T47D (cell line): ENCODE measurements at regions not wholly inside any gene's neighbourhood (a gene's known extent, or its start where the extent isn't known, plus 50 kb on each side); places are given as distances from the start of the nearest gene placed in this dataset.

ENCODE experiments used
- DNase-seq, 2 experiments: peaks; one replicate each; pipeline versions ENCODE4 v3.0.0 to v3.0.0-alpha.2; 2011 to 2012; ENCODE audit warnings: low read depth in 1 of 2, low spot score in 1 of 2
- JUND ChIP-seq: IDR thresholded peaks from 2 replicates; pipeline ENCODE4 v1.6.1; 2012; ENCODE audit warnings: low read depth
- in situ Hi-C: cut with HindIII; loops from 2 replicates; pipeline ENCODE4 v1.10.0; 2016; ENCODE audit warnings: low sequenced_read_pairs, low pct_unique_long_range_greater_than_20kb

DNA sequence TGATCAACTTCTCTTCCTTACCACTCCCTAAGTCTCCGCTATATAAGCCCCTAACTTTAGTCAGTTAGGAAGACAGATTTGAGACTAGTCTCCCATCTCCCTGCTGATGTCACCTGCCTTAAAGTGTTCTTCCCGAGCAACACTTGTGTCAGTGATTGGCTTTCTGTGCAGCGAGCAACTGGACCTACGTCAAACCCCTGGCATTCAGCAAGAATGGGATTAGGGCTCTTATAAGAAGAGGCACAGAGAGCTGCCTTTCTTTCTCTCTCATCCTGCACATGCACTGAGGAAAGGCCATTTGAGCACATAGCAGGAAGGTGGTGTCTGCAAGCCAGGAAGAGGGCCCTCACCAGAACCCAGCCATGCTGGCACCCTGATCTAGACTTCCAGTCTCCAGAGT is 116.6 kb upstream of the THY1 start:
- no peak for DNase-seq
- no peak for TF ChIP-seq JUND
- in situ Hi-C loops, result no loop called here

- DNase-seq, result no peak
- in situ Hi-C loops, result no loop called here
- TF ChIP-seq JUND, result no peak
These were observed 115.8 kb upstream of the THY1 start for GRCh38 chr11:119538753-119539152.

GRCh38 chr11:119537306-119538253 is 114.6 kb upstream of the THY1 start:
- TF ChIP-seq JUND, result no peak
- in situ Hi-C loops, result no loop called here

DNA sequence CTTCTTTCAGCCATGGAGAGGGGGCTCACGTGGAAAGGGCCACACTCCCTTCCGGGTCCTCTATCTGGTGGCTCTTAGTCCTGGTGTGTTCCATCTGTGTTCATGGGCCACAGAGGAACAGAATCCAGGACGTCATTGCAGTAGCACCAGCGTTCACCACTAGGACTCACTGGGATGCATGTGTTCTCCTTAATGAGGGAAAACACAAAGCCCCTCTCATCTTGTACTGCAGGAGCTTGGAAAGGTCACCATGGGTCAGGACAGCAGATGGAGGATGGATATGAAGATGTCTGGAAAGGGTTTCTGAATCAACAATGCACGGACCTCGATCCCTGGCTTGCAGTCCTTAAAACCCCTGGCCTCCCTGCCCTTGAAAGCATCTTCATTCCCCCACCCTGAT is 113.8 kb upstream of the THY1 start:
- DNase-seq, result no peak
- in situ Hi-C loops, result no loop called here
- no peak for TF ChIP-seq JUND

More at GRCh38 chr11:119537306-119538253, 114.6 kb upstream of the THY1 start:
- DNase-seq, result no peak

GRCh38 chr11:119533921-119534736 is 111.2 kb upstream of the THY1 start:
- peak; percentile 83 to 88 for DNase-seq
- in situ Hi-C loops, result no loop called here
- TF ChIP-seq JUND, result no peak

DNA sequence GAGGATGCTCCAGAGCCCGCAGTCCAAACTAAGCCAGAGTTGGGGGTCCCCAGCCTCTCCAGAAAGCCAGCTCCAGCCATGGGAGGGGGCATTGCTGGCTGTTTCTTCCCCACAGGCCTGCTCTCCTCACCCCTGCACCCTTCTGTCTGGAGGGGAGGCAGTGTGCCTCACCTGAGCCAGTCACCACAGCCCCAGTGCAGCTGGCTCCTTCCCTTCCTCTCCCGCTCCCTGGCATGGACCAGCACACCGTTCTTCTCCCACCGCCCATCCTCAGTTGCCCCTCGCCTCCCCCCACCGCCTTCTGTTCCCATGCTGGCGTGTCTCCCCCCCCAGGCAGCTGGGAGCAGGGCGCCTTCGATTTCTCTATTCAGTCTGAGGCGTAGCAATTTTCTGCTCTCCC is 110.5 kb upstream of the THY1 start:
- in situ Hi-C loops, result no loop called here
- no peak for TF ChIP-seq JUND
- DNase-seq, result no peak

DNA sequence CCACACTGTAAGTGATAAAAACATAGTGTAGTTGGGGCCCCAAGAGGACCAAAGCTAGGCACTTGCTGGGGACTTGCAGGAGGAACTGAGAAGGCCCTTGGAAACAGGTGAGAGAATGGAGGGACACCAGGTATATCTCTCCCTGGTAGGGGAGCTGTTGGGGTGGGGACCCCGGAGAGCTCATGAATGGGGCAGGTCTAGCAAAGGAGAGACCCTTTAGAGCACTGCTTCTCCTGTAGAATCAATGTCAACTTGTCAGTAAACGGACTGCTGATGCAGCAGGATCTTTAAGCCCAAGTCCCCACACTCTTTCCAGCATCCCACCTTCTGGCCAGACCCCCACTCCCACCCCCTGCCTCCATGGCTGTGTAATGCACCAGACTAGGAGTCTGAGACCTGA is 109.6 kb upstream of the THY1 start:
- no peak for DNase-seq
- TF ChIP-seq JUND, result no peak
- in situ Hi-C loops, result no loop called here

- DNase-seq, result no peak
- in situ Hi-C loops, result no loop called here
- TF ChIP-seq JUND, result no peak
These were observed 108.7 kb upstream of the THY1 start for GRCh38 chr11:119531623-119532022.

DNA sequence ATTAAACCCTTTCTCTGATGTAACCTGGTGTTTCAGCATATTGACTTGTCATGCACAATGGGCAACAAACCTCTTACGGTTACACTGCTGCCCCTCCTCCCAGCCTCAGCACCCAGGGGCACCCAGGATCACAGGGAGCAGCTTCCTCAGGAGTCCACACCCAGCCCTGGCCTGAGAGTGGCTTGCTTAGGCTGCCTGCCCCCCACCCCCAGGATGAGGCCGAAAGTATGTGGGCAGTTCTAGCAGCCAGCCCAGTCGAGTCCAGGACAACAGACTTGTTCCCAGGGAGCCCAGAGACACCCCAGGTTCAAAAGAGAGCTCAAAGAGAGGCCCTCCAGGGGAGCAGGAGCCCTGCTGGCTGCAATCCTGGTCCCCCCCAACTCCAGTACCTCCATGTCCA is 108.1 kb upstream of the THY1 start:
- in situ Hi-C loops, result no loop called here
- no peak for TF ChIP-seq JUND
- DNase-seq, result no peak

- DNase-seq, result no peak
- in situ Hi-C loops, result no loop called here
- no peak for TF ChIP-seq JUND
These were observed 107.5 kb upstream of the THY1 start for GRCh38 chr11:119530509-119530908.

DNA sequence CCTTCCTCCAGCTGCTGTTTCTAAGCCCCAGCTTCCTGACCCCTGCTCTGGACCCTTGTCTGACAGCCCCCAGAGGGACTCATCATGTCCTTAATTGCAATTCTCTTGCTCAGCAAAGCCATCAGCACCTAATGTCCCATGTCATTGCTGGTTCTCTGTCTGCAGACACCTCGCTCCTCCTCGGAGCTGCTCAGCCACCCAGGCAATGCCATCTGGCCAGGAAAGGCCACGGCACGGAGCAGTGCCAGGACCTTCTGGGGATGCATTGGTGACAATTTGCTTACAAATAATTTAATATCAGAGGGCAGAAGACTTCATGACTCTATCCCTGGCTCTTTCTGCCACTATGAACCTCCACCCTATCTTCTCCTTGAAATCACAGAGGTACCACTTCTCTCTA is 107.0 kb upstream of the THY1 start:
- DNase-seq, result no peak
- in situ Hi-C loops, result no loop called here

DNA sequence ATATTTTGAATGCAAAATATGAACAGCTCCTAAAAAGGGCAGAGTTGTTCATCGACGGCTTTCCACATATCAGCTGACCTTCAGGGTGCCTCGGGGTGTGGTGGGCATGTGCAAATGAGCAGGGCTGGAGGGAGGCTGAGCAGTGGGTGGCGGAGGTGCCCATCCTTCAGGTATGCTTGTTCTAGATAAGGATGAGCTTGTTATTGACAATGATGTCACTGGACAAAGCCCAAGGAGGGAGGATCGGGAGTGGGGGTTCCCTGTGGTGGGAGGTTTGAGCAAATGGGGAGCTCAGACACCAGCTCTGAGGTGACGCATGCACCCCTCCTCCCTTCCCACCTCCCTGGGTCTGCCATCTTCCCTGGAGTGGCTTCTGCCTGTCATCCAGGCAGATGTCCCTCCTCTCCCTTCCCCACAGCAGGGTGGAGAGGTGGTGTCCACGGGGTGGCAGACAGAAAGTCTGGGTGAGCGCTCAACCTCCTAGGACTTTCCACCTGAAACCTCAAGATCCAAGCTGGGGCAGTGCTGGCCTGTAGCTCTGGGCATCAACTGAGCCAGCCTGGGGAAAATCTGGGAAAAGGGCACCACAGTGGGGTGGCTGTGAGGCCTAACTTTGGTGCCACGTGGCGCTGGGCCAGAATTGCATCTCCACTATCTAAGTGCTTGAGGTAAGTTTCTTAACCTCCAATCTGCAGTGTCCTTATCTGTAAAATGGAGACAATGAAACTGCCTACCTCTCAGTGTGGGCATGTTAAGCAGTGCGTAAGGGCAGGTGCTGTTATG is 106.3 kb upstream of the THY1 start:
- TF ChIP-seq JUND, result no peak
- no peak for DNase-seq
- in situ Hi-C loops, result no loop called here

More for the DNA sequence above, 107.0 kb upstream of the THY1 start:
- no peak for TF ChIP-seq JUND
